COLO668 (cell line): ENCODE measurements at regions not wholly inside any gene's neighbourhood (a gene's known extent, or its start where the extent isn't known, plus 50 kb on each side); places are given as distances from the start of the nearest gene placed in this dataset.

ENCODE experiments used
- DNase-seq: peaks from one replicate; lab custom pipeline; 2025; ENCODE audit not compliant: unreplicated experiment; lab: John Stamatoyannopoulos, UW

GRCh38 chr18:53755914-53756609 is 468.4 kb downstream of the MBD2 start:
- no peak for DNase-seq

GRCh38 chr18:53754154-53754553 is 470.3 kb downstream of the MBD2 start:
- DNase-seq: no peak

GRCh38 chr18:53753601-53754000 is 470.9 kb downstream of the MBD2 start:
- DNase-seq: no peak

- no peak for DNase-seq
Observed at GRCh38 chr18:53752781-53753367, 471.6 kb downstream of the MBD2 start.

GRCh38 chr18:53749766-53750165 is 474.7 kb downstream of the MBD2 start:
- no peak for DNase-seq

- DNase-seq: no peak
Observed at GRCh38 chr18:53747663-53748160, 476.8 kb downstream of the MBD2 start.

GRCh38 chr18:53747210-53747609 is 477.3 kb downstream of the MBD2 start:
- no peak for DNase-seq

- no peak for DNase-seq
Observed at GRCh38 chr18:53745986-53746385, 478.5 kb downstream of the MBD2 start.

- no peak for DNase-seq
Observed at GRCh38 chr18:53745224-53745967, 479.1 kb downstream of the MBD2 start.

GRCh38 chr18:53739700-53740099 is 484.8 kb downstream of the MBD2 start:
- DNase-seq: no peak

GRCh38 chr18:53735526-53735925 is 488.9 kb downstream of the MBD2 start:
- no peak for DNase-seq

- no peak for DNase-seq
Observed at GRCh38 chr18:53715243-53715853, 509.1 kb downstream of the MBD2 start.

- DNase-seq: no peak
Observed at GRCh38 chr18:53710080-53710479, 514.4 kb downstream of the MBD2 start.

- no peak for DNase-seq
Observed at GRCh38 chr18:53702480-53702879, 522.0 kb downstream of the MBD2 start.

GRCh38 chr18:53701697-53702096 is 522.8 kb downstream of the MBD2 start:
- DNase-seq: no peak

- no peak for DNase-seq
Observed at GRCh38 chr18:53698907-53699306, 525.6 kb downstream of the MBD2 start.

- no peak for DNase-seq
Observed at GRCh38 chr18:53689886-53690285, 534.6 kb downstream of the MBD2 start.

GRCh38 chr18:53686965-53687364 is 537.5 kb downstream of the MBD2 start:
- DNase-seq: no peak

- no peak for DNase-seq
Observed at GRCh38 chr18:53682796-53683195, 541.7 kb downstream of the MBD2 start.

- DNase-seq: no peak
Observed at GRCh38 chr18:53677480-53677879, 547.0 kb downstream of the MBD2 start.

GRCh38 chr18:53665701-53666100 is 558.8 kb downstream of the MBD2 start:
- no peak for DNase-seq

- no peak for DNase-seq
Observed at GRCh38 chr18:53664575-53664974, 559.9 kb downstream of the MBD2 start.
